ENCODE measurements at regions not wholly inside any gene's neighbourhood (a gene's known extent, or its start where the extent isn't known, plus 50 kb on each side); places are given as distances from the start of the nearest gene placed in this dataset.

DNA sequence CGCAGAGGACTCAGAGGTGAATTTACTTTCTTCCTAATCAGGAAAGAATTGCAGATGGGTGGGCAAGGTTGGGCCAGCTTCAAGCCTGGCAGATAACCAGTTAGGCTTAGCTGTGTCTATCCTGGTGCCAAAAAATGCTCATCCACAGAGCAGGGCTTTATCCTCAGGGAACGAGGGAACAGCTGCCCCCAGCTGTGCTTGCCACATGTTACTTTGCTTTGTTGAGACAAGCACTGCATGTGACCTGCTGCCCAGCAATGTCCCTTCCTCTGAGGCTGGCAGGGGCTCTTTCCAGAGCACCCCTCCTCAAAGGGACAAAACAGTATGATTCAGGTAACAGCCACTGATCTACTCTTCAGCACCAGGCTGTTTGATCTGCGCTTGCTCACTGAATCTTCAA is 505.1 kb upstream of the USP24 start:
- TF ChIP-seq, protein P1, sequence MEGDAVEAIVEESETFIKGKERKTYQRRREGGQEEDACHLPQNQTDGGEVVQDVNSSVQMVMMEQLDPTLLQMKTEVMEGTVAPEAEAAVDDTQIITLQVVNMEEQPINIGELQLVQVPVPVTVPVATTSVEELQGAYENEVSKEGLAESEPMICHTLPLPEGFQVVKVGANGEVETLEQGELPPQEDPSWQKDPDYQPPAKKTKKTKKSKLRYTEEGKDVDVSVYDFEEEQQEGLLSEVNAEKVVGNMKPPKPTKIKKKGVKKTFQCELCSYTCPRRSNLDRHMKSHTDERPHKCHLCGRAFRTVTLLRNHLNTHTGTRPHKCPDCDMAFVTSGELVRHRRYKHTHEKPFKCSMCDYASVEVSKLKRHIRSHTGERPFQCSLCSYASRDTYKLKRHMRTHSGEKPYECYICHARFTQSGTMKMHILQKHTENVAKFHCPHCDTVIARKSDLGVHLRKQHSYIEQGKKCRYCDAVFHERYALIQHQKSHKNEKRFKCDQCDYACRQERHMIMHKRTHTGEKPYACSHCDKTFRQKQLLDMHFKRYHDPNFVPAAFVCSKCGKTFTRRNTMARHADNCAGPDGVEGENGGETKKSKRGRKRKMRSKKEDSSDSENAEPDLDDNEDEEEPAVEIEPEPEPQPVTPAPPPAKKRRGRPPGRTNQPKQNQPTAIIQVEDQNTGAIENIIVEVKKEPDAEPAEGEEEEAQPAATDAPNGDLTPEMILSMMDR (IDR thresholded peaks at IDR 0.05; ENCODE audit: low read depth, low read length, missing control alignments) = no peak
- no peak overlapping the region for H3K4me3 ChIP-seq (replicated peaks; ENCODE audit: low read depth, low read length)
- DNase-seq (ENCODE audit: extremely low read depth, low read depth) = no peak

DNA sequence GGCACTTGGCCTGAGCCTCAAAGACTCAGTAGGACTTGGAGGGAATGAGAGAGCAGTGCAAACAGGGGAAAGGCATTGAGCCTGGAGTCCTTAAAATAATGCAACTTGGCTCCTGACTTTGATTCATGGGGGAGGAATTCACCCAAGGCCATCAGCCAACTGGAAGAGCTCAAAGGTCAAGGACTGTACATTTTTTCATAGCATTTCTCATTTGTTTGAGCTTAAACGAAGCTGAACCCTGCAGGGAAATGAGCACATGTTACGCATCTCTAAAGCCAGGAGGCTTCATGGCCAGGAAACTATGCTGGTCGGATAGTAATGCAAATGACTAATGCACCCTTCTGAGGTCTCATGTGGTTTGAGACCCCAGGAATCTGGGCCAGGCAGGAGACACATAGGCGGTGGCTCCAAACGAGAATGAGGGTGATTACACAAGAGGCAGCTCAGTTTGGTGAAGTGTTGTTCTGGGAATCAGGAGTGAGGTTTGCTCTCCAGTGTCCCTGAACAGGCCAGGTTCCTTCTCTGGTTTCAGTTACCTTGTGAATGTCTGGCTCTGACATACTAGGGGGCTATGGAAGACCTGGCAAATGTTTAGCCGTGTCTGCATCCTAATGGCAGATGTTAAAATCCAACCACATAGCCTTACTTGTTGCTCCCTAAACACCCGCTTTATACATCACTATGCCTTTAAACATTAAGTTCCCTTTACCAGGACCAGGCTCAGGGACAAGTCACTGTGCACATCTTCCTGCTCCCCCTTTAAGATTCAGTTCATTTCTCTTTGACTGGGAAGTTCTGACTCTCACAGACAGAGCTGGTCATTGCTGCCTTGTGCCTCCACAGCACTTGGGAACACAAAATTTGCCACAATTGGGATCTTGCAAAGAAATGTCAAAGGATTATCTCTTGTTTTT is 503.9 kb upstream of the USP24 start:
- TF ChIP-seq, protein P1 (IDR thresholded peaks at IDR 0.05; ENCODE audit: low read depth, low read length, missing control alignments) = no peak
- H3K4me3 ChIP-seq (replicated peaks; ENCODE audit: low read depth, low read length) = no peak overlapping the region
- DNase-seq (ENCODE audit: extremely low read depth, low read depth) = peak; percentile 96

GRCh38 chr1:55717111-55717510 is 501.9 kb upstream of the USP24 start:
- TF ChIP-seq, protein P1 (IDR thresholded peaks at IDR 0.05; ENCODE audit: low read depth, low read length, missing control alignments) = no peak
- DNase-seq (ENCODE audit: extremely low read depth, low read depth) = no peak
- no peak overlapping the region for H3K4me3 ChIP-seq (replicated peaks; ENCODE audit: low read depth, low read length)

DNA sequence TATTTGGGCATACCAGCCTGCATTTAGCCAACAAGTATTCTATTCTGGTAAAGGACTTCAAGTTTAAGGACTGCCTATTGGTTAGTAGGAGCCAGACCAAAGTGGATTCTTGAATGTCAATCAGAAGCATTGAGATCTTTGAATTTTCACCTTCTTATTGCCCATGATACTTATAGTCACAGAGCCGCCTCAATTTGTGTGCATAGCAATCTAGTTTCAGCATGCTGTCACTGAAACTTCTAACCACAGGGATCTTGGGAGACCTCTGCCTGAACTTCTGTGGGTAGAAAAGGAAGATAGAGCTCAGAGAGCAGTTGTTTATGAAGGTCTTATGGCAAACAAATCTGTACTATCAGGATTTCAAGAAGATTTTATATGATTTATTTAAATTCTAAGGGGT is 501.4 kb upstream of the USP24 start:
- no peak overlapping the region for H3K4me3 ChIP-seq (replicated peaks; ENCODE audit: low read depth, low read length)
- TF ChIP-seq, protein P1 (IDR thresholded peaks at IDR 0.05; ENCODE audit: low read depth, low read length, missing control alignments) = no peak
- no peak for DNase-seq (ENCODE audit: extremely low read depth, low read depth)

DNA sequence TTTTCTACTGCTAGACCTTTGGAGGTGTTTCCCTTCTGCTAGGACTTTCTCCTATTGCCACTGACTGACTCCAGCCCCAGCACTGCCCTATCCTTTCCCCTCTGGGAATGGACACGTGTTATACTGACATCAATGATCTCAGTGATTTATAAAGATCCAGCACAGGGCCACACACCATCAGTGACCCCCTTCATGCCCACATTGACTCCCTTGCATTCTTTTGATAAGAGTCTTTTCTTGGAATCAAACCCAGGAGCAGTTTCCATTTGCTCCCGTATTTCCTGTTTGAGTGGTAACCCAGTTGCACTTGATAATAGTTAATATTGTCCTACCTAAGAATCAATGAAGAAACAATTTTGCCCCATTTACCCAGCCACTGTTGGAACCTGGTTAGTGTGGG is 501.0 kb upstream of the USP24 start:
- no peak overlapping the region for H3K4me3 ChIP-seq (replicated peaks; ENCODE audit: low read depth, low read length)
- TF ChIP-seq, protein P1 (IDR thresholded peaks at IDR 0.05; ENCODE audit: low read depth, low read length, missing control alignments) = no peak
- no peak for DNase-seq (ENCODE audit: extremely low read depth, low read depth)

- no peak for DNase-seq (ENCODE audit: extremely low read depth, low read depth)
- TF ChIP-seq, protein P1 (IDR thresholded peaks at IDR 0.05; ENCODE audit: low read depth, low read length, missing control alignments) = no peak
- H3K4me3 ChIP-seq (replicated peaks; ENCODE audit: low read depth, low read length) = no peak overlapping the region
These were observed 499.1 kb upstream of the USP24 start for GRCh38 chr1:55714230-55714629.

Measured in HFF-Myc (cell line).